Ectodermal cell (in vitro differentiated cells): ENCODE measurements at regions not wholly inside any gene's neighbourhood (a gene's known extent, or its start where the extent isn't known, plus 50 kb on each side); places are given as distances from the start of the nearest gene placed in this dataset.

ENCODE experiments used
- H3K27ac ChIP-seq: 2 replicates; pipeline ENCODE4 v1.7.0; 2013; ENCODE audit warnings: mild to moderate bottlenecking, low read depth, low read length; ENCODE audit not compliant: insufficient read depth, poor library complexity, severe bottlenecking
- H3K27me3 ChIP-seq: 2 replicates; pipeline ENCODE4 v1.7.0; 2013; ENCODE audit warnings: mild to moderate bottlenecking, low read length; ENCODE audit not compliant: insufficient read depth, control insufficient read depth, poor library complexity, severe bottlenecking
- H3K36me3 ChIP-seq: one replicate; pipeline ENCODE4 v1.7.0; 2013; ENCODE audit warnings: low read length; ENCODE audit not compliant: control insufficient read depth, insufficient read depth
- H3K4me1 ChIP-seq: one replicate; pipeline ENCODE4 v1.7.0; 2013; ENCODE audit warnings: low read length; ENCODE audit not compliant: control insufficient read depth, insufficient read depth
- H3K4me3 ChIP-seq: 2 replicates; pipeline ENCODE4 v1.7.0; 2013; ENCODE audit warnings: low read depth, low read length, control low read depth; ENCODE audit not compliant: insufficient read depth
- H3K9me3 ChIP-seq: 2 replicates; pipeline ENCODE4 v1.7.0; 2013; ENCODE audit warnings: mild to moderate bottlenecking, low read length, moderate library complexity; ENCODE audit not compliant: control insufficient read depth
- WGBS, 2 experiments: methylation state at CpG; one replicate each; pipeline ENCODE4 v1.1.7; 2013; ENCODE audit warnings: missing lambda C conversion rate in 2 of 2; 5-methylcytosine and 5-hydroxymethylcytosine counted together

DNA sequence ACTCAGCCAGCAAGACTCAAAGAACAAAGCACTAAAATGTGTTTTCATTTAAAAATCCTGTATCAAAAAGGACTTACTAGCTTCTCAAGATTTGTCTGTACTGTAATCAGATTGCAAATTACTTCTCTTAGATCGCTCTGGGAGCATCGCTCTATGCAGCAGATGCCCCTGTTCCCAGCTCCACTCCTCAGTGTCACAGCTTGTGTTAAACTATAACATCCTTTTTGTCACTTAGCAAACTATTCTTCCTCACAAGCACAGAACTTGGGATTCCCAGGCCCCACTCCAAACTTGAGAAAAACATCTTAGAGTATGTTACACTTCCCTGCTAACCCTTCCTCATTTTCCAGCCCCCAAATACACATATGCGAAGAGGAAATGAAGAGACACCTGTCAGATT, 85.1 kb upstream of the CHRM3 start:
- Histone ChIP-seq H3K9me3 (no peaks in the 10 kb centered on the region), H3K27ac (no peak overlapping the region)

DNA sequence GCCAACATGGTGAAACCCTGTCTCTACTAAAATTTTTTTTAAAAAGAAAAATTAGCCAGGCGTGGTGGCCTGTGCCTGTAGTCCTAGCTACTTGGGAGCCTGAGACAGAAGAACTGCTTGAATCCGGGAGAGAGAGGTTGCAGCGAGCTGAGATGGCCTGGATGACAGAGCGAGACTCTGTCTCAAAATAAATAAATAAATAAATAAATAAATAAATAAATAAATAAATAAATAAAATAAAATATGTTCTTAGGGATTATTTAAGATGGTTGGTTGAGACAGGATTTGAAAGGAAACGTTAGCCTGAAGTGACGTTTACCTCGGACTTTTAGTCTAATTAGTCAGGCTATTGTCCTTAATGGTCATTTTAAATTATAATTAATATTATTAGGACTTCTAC, 88.5 kb upstream of the CHRM3 start:
- H3K36me3 ChIP-seq: no peaks in the 10 kb centered on the region
- H3K4me1 ChIP-seq: no peaks in the 10 kb centered on the region
- H3K9me3 ChIP-seq: no peaks in the 10 kb centered on the region
- no peak overlapping the region for H3K27ac ChIP-seq
- no peaks in the 10 kb centered on the region for H3K27me3 ChIP-seq
- WGBS, 2 experiments: 88 to 94% methylated on average over 3 to 4 of the region's 7 CpGs
- no peak overlapping the region for H3K4me3 ChIP-seq

More for the DNA sequence above, 85.1 kb upstream of the CHRM3 start:
- WGBS, 2 experiments: 93 to 94% methylated on average over 3 of the region's 3 CpGs
- H3K4me1 ChIP-seq: no peaks in the 10 kb centered on the region
- H3K4me3 ChIP-seq: no peak overlapping the region
- H3K36me3 ChIP-seq: no peaks in the 10 kb centered on the region
- H3K27me3 ChIP-seq: no peaks in the 10 kb centered on the region

DNA sequence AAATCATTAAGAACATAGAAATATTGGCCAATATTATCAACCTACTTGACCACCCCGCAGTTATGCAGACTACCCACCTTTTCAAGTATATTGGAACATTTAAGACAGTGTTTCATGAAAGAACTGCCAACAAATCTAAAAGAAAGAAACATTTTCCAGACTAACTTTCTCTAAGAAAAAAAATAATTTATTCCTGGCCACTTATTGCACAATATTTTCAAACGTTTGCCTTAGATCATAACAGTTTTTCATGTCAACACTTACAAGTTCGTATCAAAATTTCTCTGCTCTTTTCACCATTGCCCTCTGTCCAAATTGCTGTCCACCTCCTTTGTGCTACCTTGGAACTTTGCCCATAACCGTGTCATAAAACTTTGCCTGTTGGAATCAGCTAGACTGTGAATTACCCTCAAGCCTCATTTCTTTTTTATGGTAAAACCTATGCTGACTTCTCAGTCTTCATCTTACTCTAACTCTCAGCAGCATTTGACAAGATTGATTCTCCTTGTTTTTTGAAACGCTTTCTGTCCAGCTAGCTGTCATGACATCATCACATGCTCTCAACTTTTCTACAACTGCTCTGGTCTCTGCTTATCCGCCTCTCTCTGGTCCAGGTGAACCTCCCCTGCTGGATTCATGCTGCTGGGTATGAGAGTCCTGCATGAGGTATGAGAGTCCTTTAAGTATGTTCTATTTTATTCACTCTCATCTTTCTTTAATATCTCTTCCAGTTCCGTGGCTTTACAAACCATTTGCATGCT, 92.8 kb upstream of the CHRM3 start:
- Histone ChIP-seq H3K4me1 (no peaks in the 10 kb centered on the region), H3K36me3 (no peaks in the 10 kb centered on the region), H3K9me3 (no peaks in the 10 kb centered on the region), H3K4me3 (no peak overlapping the region), H3K27me3 (no peaks in the 10 kb centered on the region), H3K27ac (no peak overlapping the region)
- 89 to 92% methylated on average over 6 to 7 of the region's 7 CpGs for WGBS, 2 experiments

DNA sequence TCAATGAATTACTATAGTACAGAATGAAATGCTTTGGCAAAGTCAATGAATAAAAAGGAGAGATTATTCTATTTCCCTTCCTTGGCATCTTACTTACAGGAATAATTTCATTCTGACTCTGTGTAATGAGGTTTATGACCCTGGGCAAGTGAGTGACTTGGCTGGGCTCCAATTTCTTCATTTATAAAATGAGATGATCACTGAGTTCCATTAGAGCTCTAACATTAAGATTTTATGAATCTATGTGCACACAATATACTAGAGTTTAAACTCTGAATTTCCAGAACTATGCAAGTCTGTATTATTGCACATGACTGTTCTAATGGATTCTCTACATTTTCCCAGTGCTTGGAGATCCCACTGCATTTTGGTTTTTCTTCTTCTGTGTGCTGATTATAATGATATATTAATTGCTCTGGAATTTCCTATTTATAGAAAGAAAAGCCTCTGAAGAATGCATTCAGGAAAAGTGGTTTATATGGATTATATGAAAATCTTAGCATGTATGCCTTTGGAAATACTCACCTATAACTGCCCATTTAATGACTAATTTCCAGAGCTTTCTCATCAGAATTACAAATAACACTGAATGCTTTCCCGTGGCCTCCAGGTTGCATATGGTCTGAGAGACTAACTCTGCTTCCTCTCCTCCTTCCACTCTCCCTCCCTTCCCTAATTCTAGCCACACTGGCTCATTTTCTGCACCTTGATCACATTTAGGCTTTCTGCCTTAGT, 97.4 kb upstream of the CHRM3 start:
- H3K9me3 ChIP-seq: no peaks in the 10 kb centered on the region
- WGBS, 2 experiments: 72 to 82% methylated on average over 1 of the region's 1 CpG
- H3K4me1 ChIP-seq: no peaks in the 10 kb centered on the region
- H3K27me3 ChIP-seq: no peaks in the 10 kb centered on the region
- H3K36me3 ChIP-seq: no peaks in the 10 kb centered on the region
- H3K27ac ChIP-seq: no peak overlapping the region
- H3K4me3 ChIP-seq: no peak overlapping the region

DNA sequence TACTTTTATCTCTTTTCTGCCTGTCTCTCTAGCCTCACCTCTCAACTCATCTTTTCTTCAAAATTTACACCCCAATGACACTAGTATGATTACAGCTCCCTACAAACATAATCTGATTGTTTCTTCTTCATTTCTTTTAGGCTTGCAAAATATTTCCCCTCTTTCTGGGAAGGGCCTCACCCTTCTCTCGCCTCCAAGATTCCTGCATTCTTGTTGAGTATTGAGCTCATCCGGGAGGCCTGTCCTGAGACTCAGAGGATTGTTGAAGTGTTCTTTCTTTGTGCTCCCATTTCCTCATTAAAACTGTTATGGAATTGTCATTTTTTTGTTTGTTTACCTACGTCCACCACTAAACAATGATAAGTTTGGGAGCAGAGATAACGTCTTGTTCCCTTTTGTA, 99.1 kb upstream of the CHRM3 start:
- no peak overlapping the region for H3K27ac ChIP-seq
- H3K27me3 ChIP-seq: no peaks in the 10 kb centered on the region
- no peaks in the 10 kb centered on the region for H3K36me3 ChIP-seq
- H3K4me1 ChIP-seq: no peaks in the 10 kb centered on the region
- no peaks in the 10 kb centered on the region for H3K9me3 ChIP-seq
- WGBS, 2 experiments: 50 to 70% methylated on average over 2 to 4 of the region's 4 CpGs
- no peak overlapping the region for H3K4me3 ChIP-seq

DNA sequence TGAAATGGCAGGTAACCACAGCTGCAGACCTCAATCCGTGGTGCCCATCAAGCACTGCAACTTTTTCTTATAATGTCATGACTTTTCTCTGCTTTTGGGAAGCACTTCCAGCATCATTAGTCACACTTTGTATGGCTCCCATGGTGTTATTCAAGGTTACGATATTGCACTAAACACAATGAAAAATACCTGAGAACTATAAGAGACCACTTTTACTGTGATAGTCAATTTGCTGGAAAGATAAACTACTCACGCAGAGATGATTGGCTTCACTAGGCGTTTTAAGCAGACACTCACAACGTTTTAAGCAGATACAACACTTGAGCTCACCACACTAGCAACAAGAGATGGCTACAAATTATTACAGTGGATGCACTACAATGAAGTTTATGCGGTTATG, 103.2 kb upstream of the CHRM3 start:
- no peaks in the 10 kb centered on the region for H3K27me3 ChIP-seq
- H3K9me3 ChIP-seq: no peaks in the 10 kb centered on the region
- WGBS, 2 experiments: 90% methylated on average over 6 of the region's 6 CpGs
- no peak overlapping the region for H3K4me3 ChIP-seq
- H3K36me3 ChIP-seq: no peaks in the 10 kb centered on the region
- H3K27ac ChIP-seq: no peak overlapping the region
- H3K4me1 ChIP-seq: no peaks in the 10 kb centered on the region

DNA sequence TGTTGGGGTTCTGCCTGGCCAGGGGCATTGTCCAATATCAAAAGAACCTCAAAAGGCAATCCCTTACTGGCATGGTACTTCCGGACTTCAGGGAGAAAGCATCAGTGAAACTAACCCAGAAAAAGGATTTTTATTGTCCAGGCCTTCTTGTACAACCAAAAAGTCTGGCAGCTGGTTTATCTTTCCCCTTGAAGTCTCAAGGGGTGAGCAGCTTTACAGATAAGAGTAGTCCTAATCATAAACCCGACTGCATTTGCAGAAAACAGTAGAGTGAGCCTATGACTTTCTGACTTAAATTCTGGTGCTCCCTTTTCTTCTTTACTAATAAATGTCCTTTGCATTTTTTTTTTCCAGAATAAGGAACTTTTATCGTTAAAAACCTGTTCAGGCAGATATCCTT, 104.0 kb upstream of the CHRM3 start:
- WGBS, 2 experiments: 94% methylated on average over 3 of the region's 3 CpGs

DNA sequence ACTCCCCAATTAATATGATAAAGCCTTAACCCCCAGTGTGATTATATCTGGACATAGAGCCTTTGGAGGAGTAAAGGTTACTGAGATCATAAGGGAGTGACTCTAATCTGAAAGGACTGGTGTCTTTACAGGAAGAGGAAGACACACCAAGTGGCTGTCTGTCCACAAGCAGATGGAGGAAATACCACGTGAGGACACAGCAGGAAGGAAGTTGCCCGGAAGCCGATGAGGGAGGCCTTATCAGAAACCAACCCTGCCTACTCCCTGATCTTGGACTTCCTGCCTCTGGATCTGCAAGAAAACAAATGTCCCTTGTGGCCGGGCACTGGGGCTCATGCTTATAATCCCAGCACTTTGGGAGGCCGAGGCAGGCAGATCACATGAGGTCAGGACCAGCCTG, 110.3 kb upstream of the CHRM3 start:
- Histone ChIP-seq H3K4me3 (no peak overlapping the region), H3K4me1 (no peaks in the 10 kb centered on the region), H3K27ac (no peak overlapping the region), H3K36me3 (no peaks in the 10 kb centered on the region), H3K27me3 (no peaks in the 10 kb centered on the region), H3K9me3 (no peaks in the 10 kb centered on the region)
- 91 to 92% methylated on average over 5 of the region's 5 CpGs for WGBS, 2 experiments

More for the DNA sequence above, 104.0 kb upstream of the CHRM3 start:
- Histone ChIP-seq H3K4me1 (no peaks in the 10 kb centered on the region), H3K9me3 (no peaks in the 10 kb centered on the region), H3K27ac (no peak overlapping the region), H3K4me3 (no peak overlapping the region), H3K27me3 (no peaks in the 10 kb centered on the region), H3K36me3 (no peaks in the 10 kb centered on the region)

DNA sequence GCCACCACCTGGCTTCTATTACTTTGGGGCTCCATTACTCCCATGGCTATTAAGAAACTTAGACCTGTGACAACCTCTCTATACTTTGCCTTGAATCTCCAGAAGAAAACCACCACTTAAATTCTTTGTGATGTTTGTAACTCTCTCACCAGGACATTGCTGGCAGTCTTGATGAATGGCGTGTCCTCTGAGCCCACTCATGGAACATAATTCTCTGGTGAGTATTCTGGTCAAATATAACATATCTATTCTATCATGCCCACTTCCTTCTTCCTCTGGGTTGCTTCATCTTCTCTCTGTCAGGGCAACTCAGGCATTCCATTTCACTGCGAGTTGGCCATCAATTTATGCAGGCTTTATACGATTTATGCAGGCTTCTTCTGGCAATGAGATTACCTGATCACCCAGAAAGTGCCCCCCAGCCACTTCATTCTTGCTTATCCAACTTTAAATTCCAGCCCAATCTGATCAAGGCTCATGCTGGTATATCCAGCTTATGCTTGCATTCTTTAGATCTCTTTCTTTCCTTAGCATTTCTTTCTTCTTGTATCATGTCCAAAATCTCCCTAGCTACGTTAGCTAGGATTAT, 112.0 kb upstream of the CHRM3 start:
- no peak overlapping the region for H3K4me3 ChIP-seq
- H3K4me1 ChIP-seq: no peaks in the 10 kb centered on the region
- WGBS, 2 experiments: 91% methylated on average over 4 of the region's 4 CpGs
- no peak overlapping the region for H3K27ac ChIP-seq
- no peaks in the 10 kb centered on the region for H3K9me3 ChIP-seq
- no peaks in the 10 kb centered on the region for H3K27me3 ChIP-seq
- no peaks in the 10 kb centered on the region for H3K36me3 ChIP-seq

DNA sequence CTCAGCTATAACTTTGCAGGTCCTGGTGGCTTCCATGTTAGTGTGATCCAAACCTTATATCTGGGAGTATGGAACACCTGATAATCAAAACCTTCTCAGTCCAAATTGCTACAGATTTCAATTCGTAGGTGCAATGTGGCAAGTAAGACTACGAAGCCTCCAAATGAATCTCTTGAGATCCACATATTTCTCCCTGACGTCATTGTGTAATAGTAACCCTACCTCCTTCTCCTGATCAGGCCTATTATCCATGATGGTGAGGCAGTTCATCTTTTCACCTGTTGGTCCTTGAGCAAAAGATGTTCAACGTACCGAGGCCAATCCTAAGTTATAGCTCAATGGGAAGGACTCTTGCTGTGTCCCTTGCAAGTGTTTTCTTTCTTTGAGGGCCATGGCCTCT, 115.9 kb upstream of the CHRM3 start:
- Histone ChIP-seq H3K4me1 (no peaks in the 10 kb centered on the region), H3K36me3 (no peaks in the 10 kb centered on the region), H3K27ac (no peak overlapping the region), H3K27me3 (no peaks in the 10 kb centered on the region), H3K4me3 (no peak overlapping the region), H3K9me3 (no peaks in the 10 kb centered on the region)
- WGBS, 2 experiments: 92% methylated on average over 5 of the region's 5 CpGs
